NCI-H345 (cell line): ENCODE measurements at regions not wholly inside any gene's neighbourhood (a gene's known extent, or its start where the extent isn't known, plus 50 kb on each side); places are given as distances from the start of the nearest gene placed in this dataset.
A peak's percentile ranks its signal among the peaks of the same experiment; 100 is the strongest.

Experiments used
- DNase-seq: peaks from one replicate; lab custom pipeline; 2025; lab: John Stamatoyannopoulos, UW

GRCh38 chr10:78859769-78860168, 209.0 kb upstream of the ZMIZ1 start:
- no peak for DNase-seq

- no peak for DNase-seq
Measured at GRCh38 chr10:78860260-78860914, 208.4 kb upstream of the ZMIZ1 start.

GRCh38 chr10:78861529-78862327, 207.0 kb upstream of the ZMIZ1 start:
- DNase-seq: peak; percentile 71

- DNase-seq: no peak
Measured at GRCh38 chr10:78862328-78862640, 206.5 kb upstream of the ZMIZ1 start.

DNA sequence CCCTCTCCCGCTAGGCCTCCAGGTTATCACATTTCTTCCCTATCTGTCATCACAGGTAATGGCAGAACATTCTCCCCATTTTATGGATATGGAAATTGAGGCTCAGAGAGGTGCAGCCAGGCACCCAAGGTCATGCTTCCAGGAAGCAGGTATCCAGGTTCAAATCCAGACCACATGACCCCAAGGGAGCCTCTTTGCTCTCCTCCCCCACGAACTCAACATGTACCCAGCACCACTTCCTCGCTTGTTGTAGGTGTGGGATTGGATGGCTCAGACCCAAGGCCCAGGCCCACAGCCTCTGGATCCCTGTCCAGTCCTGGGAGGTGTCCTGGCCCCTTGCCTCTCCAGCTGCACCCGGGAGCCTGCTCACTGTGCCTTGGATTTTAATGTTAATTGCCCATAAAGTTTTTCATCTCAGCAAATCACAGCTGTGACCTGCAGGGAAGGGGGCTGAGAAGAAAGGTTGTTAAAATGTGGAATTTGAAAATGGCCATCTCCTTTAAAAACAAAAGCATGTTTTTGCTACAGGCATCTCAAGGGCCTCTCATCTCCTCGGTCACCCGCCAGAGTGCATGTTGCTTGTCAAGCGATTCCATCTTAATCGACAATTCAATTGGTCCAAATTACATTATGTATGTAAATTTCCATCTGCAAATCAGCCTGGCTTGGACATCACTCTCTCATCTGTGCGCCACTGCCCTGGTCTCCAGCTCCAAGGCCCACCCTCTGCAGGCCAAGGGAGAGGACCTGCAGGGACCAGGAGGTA, 205.4 kb upstream of the ZMIZ1 start:
- no peak for DNase-seq

GRCh38 chr10:78863906-78864239, 204.9 kb upstream of the ZMIZ1 start:
- DNase-seq: no peak

- no peak for DNase-seq
Measured at GRCh38 chr10:78864761-78865537, 203.8 kb upstream of the ZMIZ1 start.

GRCh38 chr10:78865538-78865875, 203.3 kb upstream of the ZMIZ1 start:
- DNase-seq: no peak

DNA sequence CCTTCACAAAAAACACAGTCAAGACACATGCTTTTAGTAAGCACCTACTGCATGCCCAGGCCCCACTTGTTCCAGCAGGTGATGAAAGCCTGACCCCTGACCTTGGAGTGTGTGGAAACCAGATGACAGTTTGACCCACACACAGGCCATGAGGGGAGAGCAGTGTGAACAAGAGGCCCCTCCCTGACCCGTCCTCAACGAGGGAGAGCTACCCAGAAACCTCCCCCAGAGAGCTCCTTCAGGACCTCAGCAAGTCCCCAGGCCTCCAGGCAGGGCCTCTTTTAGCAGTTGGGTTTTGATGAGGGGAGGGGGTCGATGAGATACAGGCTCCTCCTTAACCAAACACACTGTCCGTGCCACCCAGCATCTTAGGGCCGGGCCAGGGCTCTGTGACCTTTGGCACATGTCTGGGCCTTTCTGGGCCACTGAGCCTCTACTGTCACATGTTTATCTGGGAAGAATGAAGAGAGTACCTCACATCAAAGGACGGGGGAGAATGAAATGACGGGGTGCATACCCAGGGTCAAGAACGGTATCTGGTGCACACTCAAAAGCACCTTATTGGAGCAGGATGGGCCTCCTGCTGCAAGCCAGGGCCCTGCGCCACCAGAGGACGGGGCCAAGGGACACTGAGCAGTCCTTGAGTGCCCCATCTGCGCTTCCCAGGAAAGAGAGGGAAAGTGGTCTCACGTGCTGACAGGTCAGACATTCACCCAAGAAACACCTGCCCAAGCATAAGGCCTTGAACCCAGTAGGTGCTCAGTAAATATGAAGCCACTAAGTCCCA, 202.6 kb upstream of the ZMIZ1 start:
- DNase-seq: no peak

DNA sequence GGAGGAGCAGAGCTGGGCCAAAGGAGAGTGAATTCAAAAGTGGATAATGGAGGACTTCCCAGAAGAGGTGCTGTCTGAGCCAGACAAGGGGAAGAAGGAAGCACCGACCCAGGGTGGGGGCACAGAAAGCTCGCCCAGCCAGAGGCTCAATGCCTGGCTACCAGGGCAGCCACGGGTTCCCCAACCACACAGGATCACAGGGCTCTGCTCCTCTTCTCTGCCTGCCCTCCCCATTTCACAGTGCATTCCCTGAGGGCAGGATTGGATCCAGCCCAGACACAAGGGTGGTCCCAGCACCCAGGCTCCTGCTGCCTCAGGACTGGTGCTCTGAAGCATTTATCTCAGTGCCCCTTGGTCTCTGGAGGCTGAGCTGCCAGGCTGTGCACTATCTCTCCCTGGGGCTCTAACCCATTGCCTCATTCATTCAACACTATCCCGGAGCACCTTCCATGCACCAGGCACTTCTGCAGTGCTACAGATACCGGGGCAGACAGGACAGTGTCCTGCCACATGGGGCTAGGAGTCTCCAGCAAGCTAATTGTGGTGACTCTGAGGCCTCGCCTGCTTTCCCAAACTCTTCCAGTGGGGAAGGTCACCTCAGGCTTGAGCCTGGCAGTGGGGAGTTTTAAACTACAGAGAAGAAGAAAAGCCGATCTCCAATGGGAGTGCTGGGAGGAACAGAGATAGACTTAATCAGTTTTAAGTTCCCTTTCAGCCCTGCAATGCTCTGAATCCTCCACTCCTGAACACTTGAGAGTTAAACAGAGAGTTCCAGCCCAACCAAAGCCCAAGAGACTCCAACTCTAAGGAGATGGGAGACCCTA, 201.8 kb upstream of the ZMIZ1 start:
- no peak for DNase-seq

GRCh38 chr10:78867555-78867939, 201.2 kb upstream of the ZMIZ1 start:
- no peak for DNase-seq

DNA sequence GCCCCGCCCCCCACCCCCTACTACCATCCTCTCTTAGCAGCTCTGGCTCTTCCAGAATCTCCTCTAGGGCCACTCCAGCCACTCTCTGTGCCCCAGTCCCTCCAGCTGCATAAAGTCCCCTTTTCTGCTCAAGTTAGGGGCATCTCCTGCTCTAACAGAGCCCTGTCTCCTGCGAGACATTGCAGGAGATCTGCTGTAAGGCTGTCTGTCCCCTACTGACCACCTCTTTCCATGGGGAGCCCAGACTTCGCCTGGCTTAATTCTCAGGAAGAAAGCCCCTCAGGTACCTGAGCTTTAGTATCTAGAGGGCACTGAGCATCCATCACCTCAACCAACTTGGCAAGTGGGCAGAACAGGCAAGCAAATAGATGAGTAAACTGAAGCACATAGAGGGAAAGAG, 200.7 kb upstream of the ZMIZ1 start:
- no peak for DNase-seq

- no peak for DNase-seq
Measured at GRCh38 chr10:78868456-78868855, 200.3 kb upstream of the ZMIZ1 start.

DNA sequence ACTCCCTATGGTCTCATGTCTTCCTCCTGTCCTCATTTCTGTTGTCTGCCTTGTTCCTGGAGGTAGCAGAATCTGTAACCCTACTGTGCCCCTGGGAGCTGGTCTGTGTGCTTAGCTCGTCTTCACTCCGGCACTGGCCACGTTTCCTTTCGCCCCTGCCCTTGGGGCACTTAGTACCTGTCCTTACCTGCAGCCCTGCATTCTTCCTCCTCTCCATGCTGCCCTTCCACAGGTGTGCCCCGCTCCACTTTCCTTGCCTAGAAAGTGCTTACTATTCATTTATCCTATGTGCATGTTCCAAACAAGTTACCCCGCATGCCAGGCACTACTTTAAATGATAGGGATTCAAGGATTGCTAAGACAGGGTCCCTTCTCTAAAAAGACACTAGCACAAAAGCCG, 199.9 kb upstream of the ZMIZ1 start:
- no peak for DNase-seq

GRCh38 chr10:78869508-78870454, 199.0 kb upstream of the ZMIZ1 start:
- no peak for DNase-seq

DNA sequence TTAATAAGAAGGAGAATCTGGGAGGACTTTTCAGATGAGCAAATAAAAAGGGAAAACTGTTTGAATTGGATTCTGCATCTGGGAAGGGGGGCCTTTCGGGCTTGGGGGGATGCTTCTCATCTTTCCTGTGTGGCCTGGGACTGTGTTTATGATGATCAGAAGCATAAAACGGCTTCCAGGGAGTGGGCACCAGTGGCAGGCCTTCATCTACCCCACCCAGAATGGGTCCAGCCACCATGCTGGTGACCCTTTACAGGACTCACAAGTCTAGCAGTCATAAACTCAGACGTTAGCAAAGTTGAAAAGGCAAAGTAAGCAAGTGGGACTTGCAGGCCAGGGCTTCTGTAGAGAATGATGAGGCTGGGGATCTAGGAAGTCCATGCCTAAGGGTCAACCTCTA, 198.3 kb upstream of the ZMIZ1 start:
- no peak for DNase-seq

DNA sequence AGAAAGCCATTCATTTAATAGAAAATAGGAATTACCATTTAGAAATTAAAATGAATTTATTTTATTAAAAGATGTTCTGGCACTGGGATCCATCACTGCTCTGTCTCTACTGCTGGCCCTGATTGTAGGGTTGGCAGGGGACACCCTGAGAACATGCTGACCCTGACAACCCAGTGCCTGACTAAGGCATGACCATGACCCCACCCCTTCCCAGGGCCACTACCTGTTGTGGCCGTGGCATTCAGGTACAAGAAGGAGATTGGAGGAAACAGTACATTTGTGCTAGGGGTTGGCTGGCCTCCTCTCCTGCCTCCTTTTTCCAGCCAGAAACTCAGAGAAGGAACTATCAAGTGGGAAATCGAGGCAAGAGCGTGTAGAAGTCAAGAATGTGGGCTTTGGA, 197.0 kb upstream of the ZMIZ1 start:
- DNase-seq: no peak

DNA sequence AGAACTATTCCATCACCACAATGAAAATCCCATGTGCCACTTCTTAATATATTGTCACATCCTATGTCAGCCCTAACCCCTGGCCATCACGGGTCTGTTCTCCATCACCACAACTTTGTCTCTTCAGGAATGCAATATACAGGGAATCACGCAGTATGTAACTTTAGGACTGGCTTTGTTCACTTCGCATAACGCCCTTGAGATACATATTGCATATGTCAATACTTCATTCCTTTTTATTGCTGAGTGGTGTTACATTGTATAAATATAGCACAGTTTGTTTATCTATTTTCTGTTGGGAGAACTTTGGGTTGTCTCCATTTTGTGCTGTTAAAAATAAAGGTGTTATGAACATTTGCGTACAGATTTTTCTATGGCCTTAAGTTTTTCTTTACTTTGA, 195.4 kb upstream of the ZMIZ1 start:
- no peak for DNase-seq

DNA sequence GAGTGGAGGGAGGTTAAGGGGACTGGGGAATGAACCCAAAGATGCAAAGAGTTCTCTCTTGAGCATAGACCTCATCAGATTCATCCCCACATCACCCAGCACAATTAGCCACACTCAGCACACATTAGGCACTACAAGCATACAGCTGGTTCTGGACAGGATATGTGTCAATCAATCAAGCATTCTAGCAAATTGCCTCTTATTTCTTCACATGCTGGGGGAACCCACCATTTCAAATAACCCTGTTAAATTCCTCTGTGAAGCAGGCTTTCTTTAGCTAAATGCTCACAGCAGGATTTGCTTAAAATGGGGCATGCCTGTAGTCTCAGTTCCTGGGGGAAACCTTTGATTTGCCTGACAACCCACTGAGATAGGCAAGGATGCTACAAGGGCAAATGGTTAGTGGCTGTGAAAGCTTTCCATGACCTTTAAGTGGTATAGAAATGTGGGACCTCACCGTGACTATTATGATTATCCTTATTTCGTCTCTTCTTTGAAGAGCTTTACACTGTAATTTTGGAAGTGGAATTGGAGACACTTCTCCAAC, 193.4 kb upstream of the ZMIZ1 start:
- no peak for DNase-seq

DNA sequence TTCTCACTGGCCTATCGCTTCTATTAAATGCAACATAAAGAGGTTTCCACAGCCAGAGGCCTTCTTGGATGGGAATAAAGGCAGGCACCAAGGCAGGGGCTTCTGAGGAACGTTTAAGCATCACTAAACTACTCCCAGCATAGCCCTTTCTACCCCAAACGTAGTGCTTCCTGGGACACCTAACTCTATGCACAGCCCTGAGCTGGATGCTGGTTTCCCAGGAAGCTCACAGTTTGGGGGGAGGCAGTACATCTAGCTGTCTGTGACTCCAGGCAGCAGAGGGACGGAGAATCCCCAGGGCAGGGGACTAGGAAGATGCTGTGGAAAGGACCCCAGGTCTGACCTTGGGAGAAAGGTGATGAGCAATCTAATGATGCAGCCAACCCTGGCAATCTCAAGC, 192.8 kb upstream of the ZMIZ1 start:
- DNase-seq: no peak
